K562 (cell line): ENCODE measurements at regions not wholly inside any gene's neighbourhood (a gene's known extent, or its start where the extent isn't known, plus 50 kb on each side); places are given as distances from the start of the nearest gene placed in this dataset.
A peak's percentile ranks its signal among the peaks of the same experiment; 100 is the strongest.

Experiments used
- ASH1L ChIP-seq: fragments of 450-650 bp; IDR thresholded peaks from 2 replicates; pipeline ENCODE4 v1.6.1; 2018; ENCODE audit warnings: borderline replicate concordance, mild to moderate bottlenecking, low read depth; ENCODE audit not compliant: partially characterized antibody
- E2F3 ChIP-seq: fragments of 250-450 bp; sonication (Bioruptor Pico); IDR thresholded peaks from 2 replicates; pipeline ENCODE4 v1.4.0; 2020; ENCODE audit warnings: mild to moderate bottlenecking
- FOXM1 ChIP-seq, 2 experiments: fragments of 450-650 bp in 1 of 2; sonication (generic) in 1 of 2; formaldehyde crosslinking in 1 of 2; IDR thresholded peaks; 2 replicates each; pipeline versions ENCODE4 v1.6.1 to v1.9.0; 2017 to 2022; ENCODE audit warnings: low read depth in 2 of 2, mild to moderate bottlenecking in 2 of 2, missing genetic modification reagents in 1 of 2, moderate library complexity in 1 of 2
- MAFF ChIP-seq: IDR thresholded peaks from 2 replicates; pipeline ENCODE4 v1.6.1; 2012; ENCODE audit warnings: low read length, improper control_type of control experiment
- MAFG ChIP-seq: fragments of 450-650 bp; conservative IDR thresholded peaks from 2 replicates; pipeline ENCODE4 v1.6.1; 2016; ENCODE audit warnings: missing genetic modification characterization, missing compliant biosample characterization
- MECOM ChIP-seq: fragments of 250-450 bp; sonication (Bioruptor Pico); IDR thresholded peaks from 2 replicates; pipeline ENCODE4 v1.8.0; 2022; ENCODE audit warnings: inconsistent platforms
- RB1 ChIP-seq: fragments of 450-650 bp; IDR thresholded peaks from 2 replicates; pipeline ENCODE4 v1.6.1; 2017; ENCODE audit warnings: low read depth, mild to moderate bottlenecking
- RBBP5 ChIP-seq: fragments of 200-600 bp; sonication (generic); IDR thresholded peaks from 2 replicates; pipeline ENCODE4 v1.6.1; 2012; ENCODE audit warnings: borderline replicate concordance, mild to moderate bottlenecking, low read length, control low read depth, inconsistent platforms; ENCODE audit not compliant: insufficient read depth, poor library complexity, severe bottlenecking
- TBL1XR1 ChIP-seq, 2 experiments: IDR thresholded peaks; 2 replicates each; pipeline ENCODE4 v1.6.1; 2012; ENCODE audit warnings: improper control_type of control experiment in 2 of 2, low read length in 2 of 2, mild to moderate bottlenecking in 1 of 2
- TCF7 ChIP-seq: sonication (generic); IDR thresholded peaks from 2 replicates; pipeline ENCODE4 v1.6.1; 2016; ENCODE audit warnings: antibody characterized with exemption, borderline replicate concordance
- TRIM24 ChIP-seq, 2 experiments: fragments of 450-650 bp; IDR thresholded peaks; 2 replicates each; pipeline ENCODE4 v1.6.1; 2016
- ZNF184 ChIP-seq: sonication (generic); formaldehyde crosslinking; IDR thresholded peaks from 2 replicates; pipeline ENCODE4 v1.5.0; 2020; ENCODE audit warnings: missing genetic modification reagents
- ZNF316 ChIP-seq: fragments of 450-650 bp; IDR thresholded peaks from 2 replicates; pipeline ENCODE4 v1.6.1; 2016
- ZNF584 ChIP-seq: fragments of 200-800 bp; sonication (Bioruptor generic); IDR thresholded peaks from 2 replicates; pipeline ENCODE4 v1.6.1; 2016; ENCODE audit warnings: low read depth, mild to moderate bottlenecking, missing genetic modification characterization, missing compliant biosample characterization
- ZNF707 ChIP-seq: fragments of 250-450 bp; sonication (Bioruptor Pico); conservative IDR thresholded peaks from 2 replicates; pipeline ENCODE4 v1.8.0; 2022; ENCODE audit warnings: inconsistent platforms, mild to moderate bottlenecking, moderate library complexity
- TF ChIP-seq, protein P1 (sequence below): IDR thresholded peaks from 2 replicates; pipeline ENCODE4 v1.6.1; 2012; ENCODE audit warnings: low read depth, low read length, improper control_type of control experiment, borderline replicate concordance
- TF ChIP-seq, protein P2 (sequence below), 2 experiments: IDR thresholded peaks; 2 replicates each; pipeline ENCODE4 v1.6.1; 2012; ENCODE audit warnings: improper control_type of control experiment in 2 of 2, low read depth in 2 of 2, low read length in 2 of 2, borderline replicate concordance in 1 of 2
- TF ChIP-seq, protein P3 (sequence below): sonication (generic); formaldehyde crosslinking; IDR thresholded peaks from 2 replicates; pipeline ENCODE4 v1.8.1; 2023; ENCODE audit warnings: mild to moderate bottlenecking, missing genetic modification reagents
- TF ChIP-seq, protein P4 (sequence below): fragments of 200-800 bp; sonication (Bioruptor generic); IDR thresholded peaks from 2 replicates; pipeline ENCODE4 v1.6.1; 2017; ENCODE audit warnings: missing genetic modification characterization, missing compliant biosample characterization
- TF ChIP-seq, protein P5 (sequence below): sonication (generic); formaldehyde crosslinking; IDR thresholded peaks from 2 replicates; pipeline ENCODE4 v1.8.0; 2023; ENCODE audit warnings: mild to moderate bottlenecking, missing genetic modification reagents

DNA sequence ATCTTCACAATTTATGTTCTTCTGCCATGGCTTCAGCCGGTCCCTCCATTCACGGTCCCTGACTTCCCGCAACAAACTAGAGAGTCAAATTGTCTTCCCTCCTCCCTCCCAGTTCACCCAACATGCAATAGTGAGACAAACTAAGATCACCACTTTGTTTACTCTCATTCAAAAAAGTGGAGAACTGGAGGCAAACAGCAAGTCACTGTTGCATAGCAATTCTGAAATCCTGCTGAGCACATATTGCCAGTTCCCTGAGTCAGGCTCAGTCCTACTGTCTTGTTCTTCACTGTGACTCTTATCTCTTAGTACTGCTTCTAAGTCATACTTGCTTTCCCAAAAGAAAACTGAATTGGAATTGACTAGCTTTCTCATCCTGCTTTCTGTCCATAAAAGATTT is 287.2 kb upstream of the SASH1 start (continued):
- TF ChIP-seq, protein P1, sequence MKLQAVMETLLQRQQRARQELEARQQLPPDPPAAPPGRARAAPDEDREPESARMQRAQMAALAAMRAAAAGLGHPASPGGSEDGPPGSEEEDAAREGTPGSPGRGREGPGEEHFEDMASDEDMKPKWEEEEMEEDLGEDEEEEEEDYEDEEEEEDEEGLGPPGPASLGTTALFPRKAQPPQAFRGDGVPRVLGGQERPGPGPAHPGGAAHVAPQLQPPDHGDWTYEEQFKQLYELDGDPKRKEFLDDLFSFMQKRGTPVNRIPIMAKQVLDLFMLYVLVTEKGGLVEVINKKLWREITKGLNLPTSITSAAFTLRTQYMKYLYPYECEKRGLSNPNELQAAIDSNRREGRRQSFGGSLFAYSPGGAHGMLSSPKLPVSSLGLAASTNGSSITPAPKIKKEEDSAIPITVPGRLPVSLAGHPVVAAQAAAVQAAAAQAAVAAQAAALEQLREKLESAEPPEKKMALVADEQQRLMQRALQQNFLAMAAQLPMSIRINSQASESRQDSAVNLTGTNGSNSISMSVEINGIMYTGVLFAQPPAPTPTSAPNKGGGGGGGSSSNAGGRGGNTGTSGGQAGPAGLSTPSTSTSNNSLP, result no peak
- peak; percentile 18 to 40; a peak in 2 of 4 replicates for TF ChIP-seq TRIM24 (IDR thresholded peaks at IDR 0.05)
- no peak for TF ChIP-seq ZNF184
- no peak for TF ChIP-seq E2F3
- no peak for TF ChIP-seq FOXM1 (IDR thresholded peaks at IDR 0.05; ENCODE audit: low read depth)
- no peak for TF ChIP-seq FOXM1 (CRISPR knock-in tag; IDR thresholded peaks at IDR 0.05; ENCODE audit: low read depth)
- no peak for TF ChIP-seq ZNF707 (CRISPR knock-in tag)
- TF ChIP-seq ZNF316, result peak; percentile 56; the same call in 1 of the 2 replicates
- TF ChIP-seq, protein P2, sequence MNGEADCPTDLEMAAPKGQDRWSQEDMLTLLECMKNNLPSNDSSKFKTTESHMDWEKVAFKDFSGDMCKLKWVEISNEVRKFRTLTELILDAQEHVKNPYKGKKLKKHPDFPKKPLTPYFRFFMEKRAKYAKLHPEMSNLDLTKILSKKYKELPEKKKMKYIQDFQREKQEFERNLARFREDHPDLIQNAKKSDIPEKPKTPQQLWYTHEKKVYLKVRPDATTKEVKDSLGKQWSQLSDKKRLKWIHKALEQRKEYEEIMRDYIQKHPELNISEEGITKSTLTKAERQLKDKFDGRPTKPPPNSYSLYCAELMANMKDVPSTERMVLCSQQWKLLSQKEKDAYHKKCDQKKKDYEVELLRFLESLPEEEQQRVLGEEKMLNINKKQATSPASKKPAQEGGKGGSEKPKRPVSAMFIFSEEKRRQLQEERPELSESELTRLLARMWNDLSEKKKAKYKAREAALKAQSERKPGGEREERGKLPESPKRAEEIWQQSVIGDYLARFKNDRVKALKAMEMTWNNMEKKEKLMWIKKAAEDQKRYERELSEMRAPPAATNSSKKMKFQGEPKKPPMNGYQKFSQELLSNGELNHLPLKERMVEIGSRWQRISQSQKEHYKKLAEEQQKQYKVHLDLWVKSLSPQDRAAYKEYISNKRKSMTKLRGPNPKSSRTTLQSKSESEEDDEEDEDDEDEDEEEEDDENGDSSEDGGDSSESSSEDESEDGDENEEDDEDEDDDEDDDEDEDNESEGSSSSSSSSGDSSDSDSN (IDR thresholded peaks at IDR 0.05; ENCODE audit: borderline replicate concordance in 1 of 2, low read depth in 2 of 2, low read length in 2 of 2), result no peak
- TF ChIP-seq ZNF584 (CRISPR knock-in tag), result peak; percentile 98
- TF ChIP-seq RB1, result no peak
- no peak for TF ChIP-seq TBL1XR1 (IDR thresholded peaks at IDR 0.05; ENCODE audit: low read length in 2 of 2)
- TF ChIP-seq MAFG (tag), result peak; percentile 85
- TF ChIP-seq RBBP5, result no peak
- no peak for TF ChIP-seq TCF7
- TF ChIP-seq, protein P3, sequence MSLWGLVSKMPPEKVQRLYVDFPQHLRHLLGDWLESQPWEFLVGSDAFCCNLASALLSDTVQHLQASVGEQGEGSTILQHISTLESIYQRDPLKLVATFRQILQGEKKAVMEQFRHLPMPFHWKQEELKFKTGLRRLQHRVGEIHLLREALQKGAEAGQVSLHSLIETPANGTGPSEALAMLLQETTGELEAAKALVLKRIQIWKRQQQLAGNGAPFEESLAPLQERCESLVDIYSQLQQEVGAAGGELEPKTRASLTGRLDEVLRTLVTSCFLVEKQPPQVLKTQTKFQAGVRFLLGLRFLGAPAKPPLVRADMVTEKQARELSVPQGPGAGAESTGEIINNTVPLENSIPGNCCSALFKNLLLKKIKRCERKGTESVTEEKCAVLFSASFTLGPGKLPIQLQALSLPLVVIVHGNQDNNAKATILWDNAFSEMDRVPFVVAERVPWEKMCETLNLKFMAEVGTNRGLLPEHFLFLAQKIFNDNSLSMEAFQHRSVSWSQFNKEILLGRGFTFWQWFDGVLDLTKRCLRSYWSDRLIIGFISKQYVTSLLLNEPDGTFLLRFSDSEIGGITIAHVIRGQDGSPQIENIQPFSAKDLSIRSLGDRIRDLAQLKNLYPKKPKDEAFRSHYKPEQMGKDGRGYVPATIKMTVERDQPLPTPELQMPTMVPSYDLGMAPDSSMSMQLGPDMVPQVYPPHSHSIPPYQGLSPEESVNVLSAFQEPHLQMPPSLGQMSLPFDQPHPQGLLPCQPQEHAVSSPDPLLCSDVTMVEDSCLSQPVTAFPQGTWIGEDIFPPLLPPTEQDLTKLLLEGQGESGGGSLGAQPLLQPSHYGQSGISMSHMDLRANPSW, result no peak
- no peak for TF ChIP-seq ASH1L
- peak; percentile 15; the same call in 1 of the 2 replicates for TF ChIP-seq MAFF
- TF ChIP-seq MECOM, result no peak
- TF ChIP-seq, protein P4, sequence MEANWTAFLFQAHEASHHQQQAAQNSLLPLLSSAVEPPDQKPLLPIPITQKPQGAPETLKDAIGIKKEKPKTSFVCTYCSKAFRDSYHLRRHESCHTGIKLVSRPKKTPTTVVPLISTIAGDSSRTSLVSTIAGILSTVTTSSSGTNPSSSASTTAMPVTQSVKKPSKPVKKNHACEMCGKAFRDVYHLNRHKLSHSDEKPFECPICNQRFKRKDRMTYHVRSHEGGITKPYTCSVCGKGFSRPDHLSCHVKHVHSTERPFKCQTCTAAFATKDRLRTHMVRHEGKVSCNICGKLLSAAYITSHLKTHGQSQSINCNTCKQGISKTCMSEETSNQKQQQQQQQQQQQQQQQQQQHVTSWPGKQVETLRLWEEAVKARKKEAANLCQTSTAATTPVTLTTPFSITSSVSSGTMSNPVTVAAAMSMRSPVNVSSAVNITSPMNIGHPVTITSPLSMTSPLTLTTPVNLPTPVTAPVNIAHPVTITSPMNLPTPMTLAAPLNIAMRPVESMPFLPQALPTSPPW (CRISPR knock-in tag), result no peak
- TF ChIP-seq, protein P5, sequence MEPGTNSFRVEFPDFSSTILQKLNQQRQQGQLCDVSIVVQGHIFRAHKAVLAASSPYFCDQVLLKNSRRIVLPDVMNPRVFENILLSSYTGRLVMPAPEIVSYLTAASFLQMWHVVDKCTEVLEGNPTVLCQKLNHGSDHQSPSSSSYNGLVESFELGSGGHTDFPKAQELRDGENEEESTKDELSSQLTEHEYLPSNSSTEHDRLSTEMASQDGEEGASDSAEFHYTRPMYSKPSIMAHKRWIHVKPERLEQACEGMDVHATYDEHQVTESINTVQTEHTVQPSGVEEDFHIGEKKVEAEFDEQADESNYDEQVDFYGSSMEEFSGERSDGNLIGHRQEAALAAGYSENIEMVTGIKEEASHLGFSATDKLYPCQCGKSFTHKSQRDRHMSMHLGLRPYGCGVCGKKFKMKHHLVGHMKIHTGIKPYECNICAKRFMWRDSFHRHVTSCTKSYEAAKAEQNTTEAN (CRISPR knock-in tag), result no peak
